Fibroblast of lung (primary cell): ENCODE measurements at regions not wholly inside any gene's neighbourhood (a gene's known extent, or its start where the extent isn't known, plus 50 kb on each side); places are given as distances from the start of the nearest gene placed in this dataset.

Source experiments
- DNase-seq, 2 donors: peaks; one replicate each; pipeline versions ENCODE4 v3.0.0 to v3.0.0-alpha.2; 2010; ENCODE audit warnings: low read depth in 2 of 2
- H2AFZ ChIP-seq: 2 replicates; pipeline ENCODE4 v1.5.1; 2012; ENCODE audit warnings: low read length, control low read depth, inconsistent platforms
- H3K27ac ChIP-seq: 2 replicates; pipeline ENCODE4 v1.5.1; 2011; ENCODE audit warnings: low read length, control low read depth; ENCODE audit not compliant: insufficient read depth
- H3K27me3 ChIP-seq: 2 replicates; pipeline ENCODE4 v1.5.1; 2011; ENCODE audit warnings: mild to moderate bottlenecking, low read length; ENCODE audit not compliant: control insufficient read depth, insufficient read depth
- H3K36me3 ChIP-seq: 2 replicates; pipeline ENCODE4 v1.5.1; 2011; ENCODE audit warnings: low read length; ENCODE audit not compliant: control insufficient read depth, insufficient read depth
- H3K4me1 ChIP-seq: 2 replicates; pipeline ENCODE4 v1.5.1; 2011; ENCODE audit warnings: low read length; ENCODE audit not compliant: control insufficient read depth, insufficient read depth; ENCODE audit errors: extremely low read depth
- H3K4me2 ChIP-seq: 2 replicates; pipeline ENCODE4 v1.5.1; 2011; ENCODE audit warnings: low read length, control low read depth; ENCODE audit not compliant: insufficient read depth; ENCODE audit errors: extremely low read depth
- H3K4me3 ChIP-seq, 4 experiments: fragments of 200-600 bp in 1 of 4; sonication (generic) in 1 of 4; replicated peaks in 1 of 4; 2 replicates each; pipeline ENCODE4 v1.5.1; 2011 to 2016; ENCODE audit warnings: low read length in 4 of 4, low read depth in 3 of 4, mild to moderate bottlenecking in 3 of 4, control low read depth in 2 of 4, inconsistent platforms in 1 of 4, mixed read lengths in 1 of 4; ENCODE audit not compliant: insufficient read depth in 1 of 4; ENCODE audit errors: control extremely low read depth in 1 of 4
- H3K79me2 ChIP-seq: 2 replicates; pipeline ENCODE4 v1.5.1; 2012; ENCODE audit warnings: mild to moderate bottlenecking, low read length, inconsistent platforms; ENCODE audit not compliant: control insufficient read depth, insufficient read depth
- H3K9ac ChIP-seq: 2 replicates; pipeline ENCODE4 v1.5.1; 2011; ENCODE audit warnings: mild to moderate bottlenecking, low read length, control low read depth; ENCODE audit not compliant: insufficient read depth
- H3K9me3 ChIP-seq: 2 replicates; pipeline ENCODE4 v1.5.1; 2012; ENCODE audit warnings: low read depth, low read length; ENCODE audit not compliant: control insufficient read depth, insufficient read depth
- H4K20me1 ChIP-seq: 2 replicates; pipeline ENCODE4 v1.5.1; 2011; ENCODE audit warnings: low read length; ENCODE audit not compliant: control insufficient read depth, insufficient read depth; ENCODE audit errors: extremely low read depth
- CTCF ChIP-seq, 2 donors: IDR thresholded peaks in 1 of 2; conservative IDR thresholded peaks in 1 of 2; 1 replicate in 1 of 2; 2 replicates in 1 of 2; pipeline ENCODE4 v1.5.1; 2011 to 2012; ENCODE audit warnings: low read length in 2 of 2, control low read depth in 1 of 2, inconsistent platforms in 1 of 2, low read depth in 1 of 2, mild to moderate bottlenecking in 1 of 2
- EZH2 ChIP-seq: IDR thresholded peaks from 2 replicates; pipeline ENCODE4 v1.5.1; 2012; ENCODE audit warnings: low read length, control low read depth, mild to moderate bottlenecking; ENCODE audit errors: missing control alignments

- no peak for DNase-seq
- H3K4me2 ChIP-seq, result no peak overlapping the region
These were observed 499.1 kb upstream of the RUNX1 start for GRCh38 chr21:35547946-35548774.

DNA sequence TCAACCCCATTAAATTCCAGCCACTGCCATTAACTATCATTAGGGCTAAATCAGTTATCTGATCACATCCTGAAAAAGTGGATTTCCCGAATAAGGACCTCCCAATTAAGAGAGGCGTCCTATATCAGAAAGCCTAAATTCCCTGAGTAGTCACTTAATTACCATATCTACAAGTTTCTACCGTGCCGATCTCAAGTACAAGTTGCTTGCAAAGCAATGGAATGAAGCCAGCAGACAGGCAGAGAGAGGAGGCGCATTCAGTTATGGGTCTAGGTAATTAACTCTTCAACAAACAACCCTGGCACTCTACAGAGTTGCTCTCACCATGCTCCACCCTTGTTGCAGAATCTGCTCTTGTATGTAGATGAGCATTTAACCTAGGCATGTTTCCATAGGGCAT, 494.6 kb upstream of the RUNX1 start:
- TF ChIP-seq EZH2, result no peak
- no peak for TF ChIP-seq CTCF (conservative IDR thresholded peaks at IDR 0.05 in 1 of 2, IDR thresholded peaks at IDR 0.05 in 1 of 2; ENCODE audit: low read depth in 1 of 2, low read length in 2 of 2)
- no peaks in the 10 kb centered on the region for H4K20me1 ChIP-seq
- H3K27me3 ChIP-seq, result no peaks in the 10 kb centered on the region
- H3K4me2 ChIP-seq, result no peak overlapping the region
- H3K9me3 ChIP-seq, result no peaks in the 10 kb centered on the region
- no peak for DNase-seq
- H3K9ac ChIP-seq, result no peak overlapping the region
- no peak overlapping the region for H3K4me3 ChIP-seq
- no peaks in the 10 kb centered on the region for H3K4me1 ChIP-seq
- H3K27ac ChIP-seq, result no peak overlapping the region
- H3K79me2 ChIP-seq, result no peaks in the 10 kb centered on the region
- H2AFZ ChIP-seq, result no peak overlapping the region
- no peaks in the 10 kb centered on the region for H3K36me3 ChIP-seq

More at GRCh38 chr21:35547946-35548774, 499.1 kb upstream of the RUNX1 start:
- Histone ChIP-seq H3K79me2 (no peaks in the 10 kb centered on the region), H2AFZ (no peak overlapping the region), H3K4me1 (no peaks in the 10 kb centered on the region), H3K27me3 (no peaks in the 10 kb centered on the region), H3K9ac (no peak overlapping the region), H3K27ac (no peak overlapping the region), H3K36me3 (no peaks in the 10 kb centered on the region), H3K4me3 (no peak overlapping the region), H3K9me3 (no peaks in the 10 kb centered on the region), H4K20me1 (no peaks in the 10 kb centered on the region)
- TF ChIP-seq CTCF (conservative IDR thresholded peaks at IDR 0.05 in 1 of 2, IDR thresholded peaks at IDR 0.05 in 1 of 2; ENCODE audit: low read depth in 1 of 2, low read length in 2 of 2) (no peak), EZH2 (no peak)

DNA sequence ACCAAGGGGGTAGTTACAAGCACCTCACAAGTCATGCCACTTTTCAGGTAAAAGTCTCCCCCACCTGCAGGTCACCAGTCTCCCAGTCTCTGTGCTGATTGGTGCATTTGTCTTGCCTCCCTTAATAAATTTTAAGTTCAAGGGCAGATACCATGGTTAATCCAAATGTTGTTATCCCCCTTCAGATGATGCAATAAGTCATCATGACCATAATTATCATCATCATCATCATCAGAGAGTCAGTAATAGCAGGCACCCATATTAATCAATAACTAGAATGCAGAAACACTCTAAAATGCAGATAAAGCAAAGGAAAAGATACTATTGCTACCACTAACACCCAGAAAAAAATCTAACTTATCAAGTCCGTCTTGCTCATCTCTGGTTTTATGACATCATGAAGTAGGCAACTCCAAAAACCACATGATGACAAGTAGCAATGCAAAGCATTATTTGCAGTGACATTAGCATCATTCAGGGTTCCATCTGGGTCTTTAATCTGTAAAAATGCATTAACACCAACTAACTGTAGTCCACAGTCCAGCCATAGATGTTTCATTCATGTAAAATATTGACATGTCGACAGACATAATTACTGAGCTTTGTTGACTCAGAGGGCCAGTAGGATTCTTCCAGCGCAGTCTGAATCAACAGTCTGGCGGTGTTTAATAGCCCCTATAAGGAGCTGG, 492.0 kb upstream of the RUNX1 start:
- no peak overlapping the region for H3K4me3 ChIP-seq
- H3K36me3 ChIP-seq, result no peaks in the 10 kb centered on the region
- DNase-seq, result peak in 1 of 2 donors; percentile 20
- no peak overlapping the region for H3K4me2 ChIP-seq
- H3K9me3 ChIP-seq, result no peaks in the 10 kb centered on the region
- no peak overlapping the region for H3K27ac ChIP-seq
- no peaks in the 10 kb centered on the region for H4K20me1 ChIP-seq
- no peaks in the 10 kb centered on the region for H3K27me3 ChIP-seq
- no peak for TF ChIP-seq EZH2
- TF ChIP-seq CTCF (conservative IDR thresholded peaks at IDR 0.05 in 1 of 2, IDR thresholded peaks at IDR 0.05 in 1 of 2; ENCODE audit: low read depth in 1 of 2, low read length in 2 of 2), result no peak
- H3K9ac ChIP-seq, result no peak overlapping the region
- no peak overlapping the region for H2AFZ ChIP-seq
- no peaks in the 10 kb centered on the region for H3K4me1 ChIP-seq
- no peaks in the 10 kb centered on the region for H3K79me2 ChIP-seq
